ENCODE measurements at regions not wholly inside any gene's neighbourhood (a gene's known extent, or its start where the extent isn't known, plus 50 kb on each side); places are given as distances from the start of the nearest gene placed in this dataset.

DNA sequence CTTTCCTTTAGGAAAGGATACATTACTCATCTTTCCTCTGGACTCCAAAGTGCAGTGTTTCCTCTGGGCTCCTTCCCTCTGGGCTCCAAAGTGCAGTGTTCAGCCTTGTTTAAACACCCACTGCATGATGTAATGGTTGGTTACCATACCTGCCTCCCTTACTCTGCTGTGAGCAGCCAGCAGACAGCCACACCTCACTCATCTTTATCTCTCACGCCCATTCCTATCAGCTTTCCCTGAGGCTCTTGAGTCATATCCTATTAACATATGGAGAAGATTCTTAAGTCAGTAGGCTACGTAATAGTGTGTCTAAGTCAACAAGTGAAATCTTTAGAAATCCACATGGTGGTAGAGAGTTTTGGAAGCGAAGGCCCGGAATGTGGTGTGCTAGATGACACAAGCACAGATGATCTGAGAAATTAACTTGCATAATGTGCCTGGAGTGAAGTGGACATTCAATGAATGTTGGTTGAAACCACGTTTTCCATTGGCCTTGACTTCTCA is 97.2 kb upstream of the CTNNB1 start:
- TF ChIP-seq, protein P1, sequence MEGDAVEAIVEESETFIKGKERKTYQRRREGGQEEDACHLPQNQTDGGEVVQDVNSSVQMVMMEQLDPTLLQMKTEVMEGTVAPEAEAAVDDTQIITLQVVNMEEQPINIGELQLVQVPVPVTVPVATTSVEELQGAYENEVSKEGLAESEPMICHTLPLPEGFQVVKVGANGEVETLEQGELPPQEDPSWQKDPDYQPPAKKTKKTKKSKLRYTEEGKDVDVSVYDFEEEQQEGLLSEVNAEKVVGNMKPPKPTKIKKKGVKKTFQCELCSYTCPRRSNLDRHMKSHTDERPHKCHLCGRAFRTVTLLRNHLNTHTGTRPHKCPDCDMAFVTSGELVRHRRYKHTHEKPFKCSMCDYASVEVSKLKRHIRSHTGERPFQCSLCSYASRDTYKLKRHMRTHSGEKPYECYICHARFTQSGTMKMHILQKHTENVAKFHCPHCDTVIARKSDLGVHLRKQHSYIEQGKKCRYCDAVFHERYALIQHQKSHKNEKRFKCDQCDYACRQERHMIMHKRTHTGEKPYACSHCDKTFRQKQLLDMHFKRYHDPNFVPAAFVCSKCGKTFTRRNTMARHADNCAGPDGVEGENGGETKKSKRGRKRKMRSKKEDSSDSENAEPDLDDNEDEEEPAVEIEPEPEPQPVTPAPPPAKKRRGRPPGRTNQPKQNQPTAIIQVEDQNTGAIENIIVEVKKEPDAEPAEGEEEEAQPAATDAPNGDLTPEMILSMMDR (IDR thresholded peaks at IDR 0.05): no peak
- no peak for TF ChIP-seq POLR2AphosphoS5 (IDR thresholded peaks at IDR 0.05; ENCODE audit: insufficient read depth in 1 of 2, low read depth in 1 of 2)
